ENCODE measurements at regions not wholly inside any gene's neighbourhood (a gene's known extent, or its start where the extent isn't known, plus 50 kb on each side); places are given as distances from the start of the nearest gene placed in this dataset.
"Not testable (repeated sequence)": the region's sequence is repeated elsewhere in the genome, so short reads cannot be mapped to it uniquely, and the experiment has no call there.

DNA sequence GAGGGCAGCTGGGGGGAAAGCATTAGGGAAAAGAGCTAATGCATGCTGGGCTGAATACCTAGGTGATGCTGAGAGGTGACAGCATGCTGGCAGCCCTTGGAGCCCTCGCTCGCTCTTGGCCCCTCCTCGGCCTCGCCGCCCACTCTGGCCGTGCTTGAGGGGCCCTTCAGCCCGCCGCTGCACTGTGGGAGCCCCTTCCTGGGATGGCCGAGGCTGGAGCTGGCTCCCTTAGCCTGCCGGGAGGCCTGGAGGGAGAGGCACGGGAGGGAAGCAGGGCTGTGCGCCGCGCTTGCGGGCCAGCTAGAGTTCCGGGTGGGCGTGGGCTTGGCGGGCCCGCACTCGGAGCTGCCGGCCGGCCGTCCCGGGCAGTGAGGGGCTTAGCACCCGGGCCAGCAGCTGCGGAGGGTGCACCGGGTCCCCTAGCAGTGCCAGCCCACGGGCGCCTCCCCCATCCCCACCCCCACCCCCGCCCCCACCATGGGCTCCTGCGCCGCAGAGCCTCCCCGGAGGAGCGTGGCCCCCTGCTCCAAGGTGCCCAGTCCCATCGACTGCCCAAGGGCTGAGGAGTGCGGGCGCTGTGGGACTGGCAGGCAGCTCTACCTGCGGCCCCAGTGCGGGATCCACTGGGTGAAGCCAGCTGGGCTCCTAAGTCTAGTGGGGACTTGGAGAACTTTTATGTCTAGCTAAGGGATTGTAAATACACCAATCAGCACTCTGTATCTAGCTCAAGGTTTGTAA lies 1664.7 kb downstream of the BRINP3 start:
- peaks cover 22% of the 10 kb centered on the region for H3K9me3 Mint-ChIP-seq (ENCODE audit: insufficient read depth)
- H3K36me3 Mint-ChIP-seq (ENCODE audit: low read depth); H3K27ac Mint-ChIP-seq; H3K27me3 Mint-ChIP-seq (ENCODE audit: low read depth); H3K4me1 Mint-ChIP-seq (ENCODE audit: low read depth); CTCF ChIA-PET; ATAC-seq; H3K4me3 Mint-ChIP-seq; DNase-seq: not testable (repeated sequence)
- POLR2A ChIA-PET = interaction anchor here (0.6 kb wide), 1 partner anchor 80 kb away, joined by 4 read pairs; no protein-coding TSS in a partner anchor

DNA sequence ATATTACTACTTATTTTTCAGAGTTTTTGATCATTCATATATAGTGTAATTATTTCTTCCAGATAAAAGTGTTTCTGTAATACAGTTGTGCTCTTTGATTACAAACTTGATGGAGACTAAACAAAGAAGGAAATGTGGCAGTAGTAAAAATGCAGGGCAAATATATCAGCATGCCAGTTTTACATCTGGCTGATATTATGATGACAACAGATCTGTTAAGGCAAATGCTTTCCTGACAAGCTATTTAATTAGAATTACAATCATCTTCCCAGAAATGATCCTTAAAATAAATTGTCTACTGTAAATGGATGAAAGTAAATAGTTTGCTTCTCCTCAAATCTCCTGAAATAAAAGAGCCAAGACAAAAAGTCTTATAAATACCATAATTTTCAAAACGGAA lies 1659.8 kb downstream of the BRINP3 start:
- DNase-seq = no peak
- no peaks in the 10 kb centered on the region for H3K36me3 Mint-ChIP-seq (ENCODE audit: low read depth)
- ChIA-PET CTCF (no interaction called here), POLR2A (no interaction called here)
- peaks cover 12% of the 10 kb centered on the region for H3K9me3 Mint-ChIP-seq (ENCODE audit: insufficient read depth)
- ATAC-seq = no peak
- H3K4me3 Mint-ChIP-seq = no peak overlapping the region
- H3K27ac Mint-ChIP-seq = no peak overlapping the region
- H3K4me1 Mint-ChIP-seq (ENCODE audit: low read depth) = no peaks in the 10 kb centered on the region
- no peaks in the 10 kb centered on the region for H3K27me3 Mint-ChIP-seq (ENCODE audit: low read depth)

DNA sequence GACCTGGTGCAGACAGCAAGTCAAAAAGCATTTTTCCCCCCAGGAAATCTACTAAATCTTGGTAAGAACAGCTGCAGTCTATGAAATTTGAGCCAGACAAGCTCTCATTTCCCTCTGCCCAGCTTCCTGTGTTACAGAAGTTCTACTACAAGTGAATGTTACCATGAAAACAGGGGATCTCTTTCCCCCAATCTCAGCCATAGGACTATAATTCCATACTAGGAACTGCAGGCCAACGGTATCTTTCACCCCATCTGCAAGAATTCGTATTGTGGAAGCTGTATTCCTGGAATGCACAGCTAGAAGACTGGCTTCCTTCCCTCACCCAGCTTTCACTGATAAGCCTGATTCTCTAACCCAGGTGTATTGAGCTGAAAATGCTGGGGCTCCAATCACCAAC lies 1655.4 kb downstream of the BRINP3 start:
- H3K4me1 Mint-ChIP-seq (ENCODE audit: low read depth) = no peaks in the 10 kb centered on the region
- ChIA-PET CTCF (no interaction called here), POLR2A (no interaction called here)
- no peaks in the 10 kb centered on the region for H3K36me3 Mint-ChIP-seq (ENCODE audit: low read depth)
- H3K27ac Mint-ChIP-seq = no peak overlapping the region
- DNase-seq (no peak), ATAC-seq (no peak)
- no peaks in the 10 kb centered on the region for H3K27me3 Mint-ChIP-seq (ENCODE audit: low read depth)
- no peak overlapping the region for H3K4me3 Mint-ChIP-seq
- H3K9me3 Mint-ChIP-seq (ENCODE audit: insufficient read depth) = peaks cover 14% of the 10 kb centered on the region

GRCh38 chr1:188825471-188825870 lies 1652.2 kb downstream of the BRINP3 start:
- ATAC-seq = no peak
- Mint-ChIP-seq H3K4me1 (ENCODE audit: low read depth) (no peaks in the 10 kb centered on the region), H3K4me3 (no peak overlapping the region), H3K27me3 (ENCODE audit: low read depth) (no peaks in the 10 kb centered on the region), H3K9me3 (ENCODE audit: insufficient read depth) (peaks cover 14% of the 10 kb centered on the region), H3K36me3 (ENCODE audit: low read depth) (no peaks in the 10 kb centered on the region), H3K27ac (no peak overlapping the region)
- CTCF ChIA-PET = no interaction called here
- no peak for DNase-seq
- POLR2A ChIA-PET = no interaction called here

DNA sequence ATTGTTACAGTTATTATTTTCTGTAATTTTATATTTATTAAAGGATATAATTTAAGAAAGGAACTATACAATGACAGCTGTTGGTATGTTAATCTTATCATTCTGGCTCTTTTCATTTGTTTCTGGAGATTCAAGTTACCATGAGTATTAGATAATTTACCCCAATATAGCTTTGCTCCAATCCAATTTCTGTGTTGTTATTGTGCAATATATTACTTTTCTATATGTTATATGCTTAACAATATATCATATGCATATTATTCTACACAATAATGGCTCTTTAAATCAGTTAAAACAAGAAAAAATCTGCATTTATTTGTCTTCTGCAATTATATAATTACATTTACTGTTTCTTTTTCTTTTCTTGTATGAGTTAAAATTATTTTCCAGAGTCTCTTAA lies 1650.9 kb downstream of the BRINP3 start:
- H3K27ac Mint-ChIP-seq = no peak overlapping the region
- ChIA-PET CTCF (no interaction called here), POLR2A (no interaction called here)
- ATAC-seq (no peak), DNase-seq (no peak)
- H3K36me3 Mint-ChIP-seq (ENCODE audit: low read depth) = no peaks in the 10 kb centered on the region
- no peak overlapping the region for H3K4me3 Mint-ChIP-seq
- no peaks in the 10 kb centered on the region for H3K4me1 Mint-ChIP-seq (ENCODE audit: low read depth)
- no peaks in the 10 kb centered on the region for H3K27me3 Mint-ChIP-seq (ENCODE audit: low read depth)
- peaks cover 10% of the 10 kb centered on the region for H3K9me3 Mint-ChIP-seq (ENCODE audit: insufficient read depth)

DNA sequence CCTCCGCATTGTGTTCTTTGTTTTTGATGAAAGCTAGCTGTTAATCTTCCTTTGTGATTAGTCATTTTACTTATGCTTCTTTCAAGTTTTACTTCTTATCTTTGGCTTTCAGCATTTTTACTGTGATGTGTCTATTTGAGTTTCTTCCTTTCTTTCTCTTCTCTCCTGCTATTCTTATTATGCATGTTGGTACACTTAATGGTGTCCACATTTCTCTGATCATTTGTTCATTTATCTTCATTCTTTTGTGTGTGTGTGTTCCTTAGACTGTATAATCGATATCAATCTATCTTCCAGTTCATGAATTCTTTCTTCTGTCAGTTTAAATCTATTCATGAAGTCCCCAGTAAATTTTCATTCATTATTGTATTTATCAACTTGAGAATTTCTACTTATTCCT lies 1650.3 kb downstream of the BRINP3 start:
- no peak overlapping the region for H3K27ac Mint-ChIP-seq
- CTCF ChIA-PET = no interaction called here
- H3K36me3 Mint-ChIP-seq (ENCODE audit: low read depth) = no peaks in the 10 kb centered on the region
- POLR2A ChIA-PET = no interaction called here
- no peak overlapping the region for H3K4me3 Mint-ChIP-seq
- peaks cover 10% of the 10 kb centered on the region for H3K9me3 Mint-ChIP-seq (ENCODE audit: insufficient read depth)
- no peaks in the 10 kb centered on the region for H3K4me1 Mint-ChIP-seq (ENCODE audit: low read depth)
- ATAC-seq (no peak), DNase-seq (no peak)
- H3K27me3 Mint-ChIP-seq (ENCODE audit: low read depth) = no peaks in the 10 kb centered on the region

DNA sequence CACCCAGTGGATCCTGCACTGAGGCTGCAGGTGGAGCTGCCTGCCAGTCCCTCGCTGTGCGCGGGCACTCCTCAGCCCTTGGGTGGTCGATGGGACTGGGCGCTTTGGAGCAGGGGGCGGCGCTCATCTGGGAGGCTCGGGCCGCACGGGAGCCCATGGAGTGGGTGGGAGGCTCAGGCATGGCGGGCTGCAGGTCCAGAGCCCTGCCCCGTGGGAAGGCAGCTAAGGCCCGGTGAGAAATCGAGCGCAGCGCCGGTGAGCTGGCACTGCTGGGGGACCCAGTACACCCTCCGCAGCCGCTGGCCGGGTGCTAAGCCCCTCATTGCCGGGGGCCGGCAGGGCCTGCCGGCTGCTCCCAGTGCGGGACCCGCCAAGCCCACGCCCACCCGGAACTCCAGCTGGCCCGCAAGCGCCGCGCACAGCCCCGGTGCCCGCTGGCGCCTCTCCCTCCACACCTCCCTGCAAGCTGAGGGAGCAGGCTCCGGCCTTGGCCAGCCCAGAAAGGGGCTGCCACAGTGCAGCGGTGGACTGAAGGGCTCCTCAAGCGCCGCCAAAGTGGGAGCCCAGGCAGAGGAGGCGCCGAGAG lies 1636.5 kb downstream of the BRINP3 start:
- H3K27ac Mint-ChIP-seq; H3K27me3 Mint-ChIP-seq (ENCODE audit: low read depth); H3K9me3 Mint-ChIP-seq (ENCODE audit: insufficient read depth); H3K4me3 Mint-ChIP-seq; H3K4me1 Mint-ChIP-seq (ENCODE audit: low read depth); CTCF ChIA-PET; DNase-seq; POLR2A ChIA-PET; H3K36me3 Mint-ChIP-seq (ENCODE audit: low read depth); ATAC-seq: not testable (repeated sequence)

DNA sequence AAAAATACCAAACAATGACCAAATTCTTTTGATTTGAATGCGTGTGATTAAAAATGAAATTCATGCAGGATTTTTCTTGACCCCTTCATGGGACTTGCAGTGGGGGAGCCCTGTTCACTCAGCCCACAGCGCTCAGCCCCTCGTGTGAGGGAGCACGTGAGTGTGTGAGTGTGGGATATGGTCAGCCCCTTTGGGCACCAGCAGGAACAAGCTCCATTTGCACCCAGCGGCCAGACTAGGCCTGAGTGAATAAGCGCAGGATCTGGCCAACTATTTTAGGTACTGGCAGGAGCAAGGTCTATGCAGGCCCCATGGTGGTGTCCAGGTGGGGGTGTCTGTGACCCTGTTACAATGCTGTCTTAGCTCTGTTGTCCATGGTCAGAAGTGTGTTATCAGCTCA lies 1631.2 kb downstream of the BRINP3 start:
- no peak for DNase-seq
- Mint-ChIP-seq H3K9me3 (ENCODE audit: insufficient read depth) (peaks cover 8% of the 10 kb centered on the region), H3K36me3 (ENCODE audit: low read depth) (no peaks in the 10 kb centered on the region), H3K4me3 (no peak overlapping the region), H3K27me3 (ENCODE audit: low read depth) (no peaks in the 10 kb centered on the region), H3K4me1 (ENCODE audit: low read depth) (no peaks in the 10 kb centered on the region), H3K27ac (no peak overlapping the region)
- CTCF ChIA-PET = no interaction called here
- ATAC-seq = no peak
- POLR2A ChIA-PET = no interaction called here

DNA sequence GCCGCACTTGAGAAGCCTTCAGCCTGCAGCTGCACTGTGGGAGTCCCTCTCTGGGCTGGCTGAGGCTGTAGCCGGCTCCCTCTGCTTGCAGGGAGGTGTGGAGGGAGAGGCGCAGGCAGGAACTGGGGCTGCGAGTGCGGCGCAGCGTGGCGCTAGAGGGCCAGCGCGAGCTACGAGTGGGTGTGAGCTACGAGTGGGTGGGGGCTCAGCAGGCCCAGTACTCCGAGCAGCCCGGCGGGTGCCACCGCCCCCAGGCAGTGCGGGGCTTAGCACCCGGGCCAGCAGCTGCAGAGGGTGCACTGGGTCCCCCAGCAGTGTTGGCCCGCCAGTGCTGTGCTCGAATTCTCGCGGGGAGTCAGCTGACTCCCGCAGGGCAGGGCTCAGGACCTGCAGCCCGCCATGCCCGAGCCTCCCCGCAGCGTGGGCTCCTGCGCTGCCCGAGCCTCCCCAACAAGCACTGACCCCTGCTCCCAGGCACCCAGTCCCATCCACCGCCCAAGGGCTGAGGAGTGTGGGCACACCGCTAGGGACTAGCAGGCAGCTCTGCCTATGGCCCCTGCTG lies 1620.1 kb downstream of the BRINP3 start:
- H3K9me3 Mint-ChIP-seq (ENCODE audit: insufficient read depth) = peaks cover 7% of the 10 kb centered on the region
- ATAC-seq = no peak
- H3K27me3 Mint-ChIP-seq (ENCODE audit: low read depth) = no peaks in the 10 kb centered on the region
- ChIA-PET CTCF (no interaction called here), POLR2A (no interaction called here)
- H3K27ac Mint-ChIP-seq = no peak overlapping the region
- no peak overlapping the region for H3K4me3 Mint-ChIP-seq
- H3K4me1 Mint-ChIP-seq (ENCODE audit: low read depth) = no peaks in the 10 kb centered on the region
- H3K36me3 Mint-ChIP-seq (ENCODE audit: low read depth) = no peaks in the 10 kb centered on the region
- no peak for DNase-seq

GRCh38 chr1:188867614-188868013 lies 1610.0 kb downstream of the BRINP3 start:
- Mint-ChIP-seq H3K27me3 (ENCODE audit: low read depth) (no peaks in the 10 kb centered on the region), H3K27ac (no peak overlapping the region), H3K4me1 (ENCODE audit: low read depth) (no peaks in the 10 kb centered on the region), H3K36me3 (ENCODE audit: low read depth) (no peaks in the 10 kb centered on the region), H3K9me3 (ENCODE audit: insufficient read depth) (peaks cover 6% of the 10 kb centered on the region), H3K4me3 (no peak overlapping the region)
- DNase-seq (no peak), ATAC-seq (no peak)
- CTCF ChIA-PET = no interaction called here
- POLR2A ChIA-PET = no interaction called here

GRCh38 chr1:188871164-188871563 lies 1606.5 kb downstream of the BRINP3 start:
- Mint-ChIP-seq H3K9me3 (ENCODE audit: insufficient read depth) (peaks cover 13% of the 10 kb centered on the region), H3K36me3 (ENCODE audit: low read depth) (no peaks in the 10 kb centered on the region), H3K4me1 (ENCODE audit: low read depth) (no peaks in the 10 kb centered on the region), H3K27ac (no peak overlapping the region), H3K27me3 (ENCODE audit: low read depth) (no peaks in the 10 kb centered on the region), H3K4me3 (no peak overlapping the region)
- POLR2A ChIA-PET = no interaction called here
- DNase-seq = no peak
- CTCF ChIA-PET = no interaction called here
- no peak for ATAC-seq

DNA sequence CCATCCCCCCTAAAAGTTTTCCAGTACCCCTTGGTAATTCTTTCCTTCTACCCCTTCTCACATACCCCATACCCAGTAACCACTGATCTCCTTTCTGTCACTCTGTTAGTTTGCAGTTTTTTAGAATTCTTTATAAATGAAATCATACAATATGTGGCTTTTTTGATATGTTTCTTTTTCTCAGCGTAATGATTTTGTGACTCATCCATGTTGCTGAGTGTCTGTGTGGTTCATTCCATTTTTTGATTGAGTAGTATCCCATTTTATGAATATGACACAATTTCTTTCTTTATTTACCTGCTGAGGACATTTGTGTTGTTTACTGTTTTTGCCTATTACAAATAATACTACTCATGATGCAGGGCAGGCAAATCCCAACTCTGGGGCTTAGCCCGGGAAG lies 1605.3 kb downstream of the BRINP3 start:
- Mint-ChIP-seq H3K27ac (no peak overlapping the region), H3K4me1 (ENCODE audit: low read depth) (no peaks in the 10 kb centered on the region), H3K4me3 (no peak overlapping the region), H3K36me3 (ENCODE audit: low read depth) (no peaks in the 10 kb centered on the region), H3K9me3 (ENCODE audit: insufficient read depth) (peaks cover 13% of the 10 kb centered on the region), H3K27me3 (ENCODE audit: low read depth) (no peaks in the 10 kb centered on the region)
- POLR2A ChIA-PET = no interaction called here
- CTCF ChIA-PET = no interaction called here
- ATAC-seq (no peak), DNase-seq (no peak)

- DNase-seq = no peak
- Mint-ChIP-seq H3K27ac (no peak overlapping the region), H3K9me3 (ENCODE audit: insufficient read depth) (peaks cover 6% of the 10 kb centered on the region), H3K4me1 (ENCODE audit: low read depth) (no peaks in the 10 kb centered on the region), H3K36me3 (ENCODE audit: low read depth) (no peaks in the 10 kb centered on the region), H3K27me3 (ENCODE audit: low read depth) (no peaks in the 10 kb centered on the region), H3K4me3 (no peak overlapping the region)
- ATAC-seq = no peak
- POLR2A ChIA-PET = no interaction called here
- CTCF ChIA-PET = no interaction called here
These were observed 1600.0 kb downstream of the BRINP3 start for GRCh38 chr1:188877668-188878067.
